ENCODE measurements at regions not wholly inside any gene's neighbourhood (a gene's known extent, or its start where the extent isn't known, plus 50 kb on each side); places are given as distances from the start of the nearest gene placed in this dataset.
"Not testable (repeated sequence)": the region's sequence is repeated elsewhere in the genome, so short reads cannot be mapped to it uniquely, and the experiment has no call there.

DNA sequence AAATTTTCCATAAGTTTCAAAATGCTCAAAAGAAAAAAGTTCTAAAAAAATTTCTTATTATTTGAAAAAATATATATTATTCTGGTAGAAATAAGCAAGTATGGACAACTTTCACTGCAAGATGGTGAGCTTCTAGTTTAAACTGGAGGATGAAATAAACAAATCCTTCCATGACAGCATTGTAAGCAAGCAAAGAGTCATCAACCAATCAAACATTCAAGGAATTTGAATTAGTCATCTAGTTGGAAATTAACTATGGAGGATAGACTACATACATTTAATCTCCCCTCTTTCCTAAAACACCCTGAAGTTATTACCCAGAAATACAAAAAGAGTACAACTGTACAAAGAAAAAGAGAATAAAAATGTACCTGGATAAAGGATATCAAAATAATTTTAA lies 51.0 kb upstream of the IRX5 start:
- DNase-seq (ENCODE audit: unreplicated experiment), result no peak
- ChIA-PET CTCF (no interaction called here), POLR2A (no interaction called here)
- no peaks in the 10 kb centered on the region for H3K4me1 Mint-ChIP-seq (ENCODE audit: insufficient read depth, unreplicated experiment)
- no TSS peak for BruUV-seq (replicated peaks)
- H3K4me3 Mint-ChIP-seq (ENCODE audit: unreplicated experiment), result no peak overlapping the region
- H3K27me3 Mint-ChIP-seq (ENCODE audit: insufficient read depth, unreplicated experiment), result no peaks in the 10 kb centered on the region
- peaks cover 14% of the 10 kb centered on the region for H3K9me3 Mint-ChIP-seq (ENCODE audit: unreplicated experiment)
- no peak for TF ChIP-seq CTCF (IDR thresholded peaks at IDR 0.05; ENCODE audit: unreplicated experiment)
- no peaks in the 10 kb centered on the region for H3K36me3 Mint-ChIP-seq (ENCODE audit: insufficient read depth, unreplicated experiment)
- intact Hi-C loops (cut with micrococcal nuclease), result no loop called here
- H3K27ac Mint-ChIP-seq (ENCODE audit: low read depth, unreplicated experiment), result no peak overlapping the region

- no peaks in the 10 kb centered on the region for H3K36me3 Mint-ChIP-seq (ENCODE audit: insufficient read depth, unreplicated experiment)
- no TSS peak for BruUV-seq (replicated peaks)
- H3K4me3 Mint-ChIP-seq (ENCODE audit: unreplicated experiment), result no peak overlapping the region
- intact Hi-C loops (cut with micrococcal nuclease), result no loop called here
- no peak for DNase-seq (ENCODE audit: unreplicated experiment)
- POLR2A ChIA-PET, result no interaction called here
- no peak for TF ChIP-seq CTCF (IDR thresholded peaks at IDR 0.05; ENCODE audit: unreplicated experiment)
- no peak overlapping the region for H3K27ac Mint-ChIP-seq (ENCODE audit: low read depth, unreplicated experiment)
- no peaks in the 10 kb centered on the region for H3K4me1 Mint-ChIP-seq (ENCODE audit: insufficient read depth, unreplicated experiment)
- H3K27me3 Mint-ChIP-seq (ENCODE audit: insufficient read depth, unreplicated experiment), result no peaks in the 10 kb centered on the region
- peaks cover 6% of the 10 kb centered on the region for H3K9me3 Mint-ChIP-seq (ENCODE audit: unreplicated experiment)
- CTCF ChIA-PET, result no interaction called here
These were observed 52.4 kb upstream of the IRX5 start for GRCh38 chr16:54878301-54878700.

DNA sequence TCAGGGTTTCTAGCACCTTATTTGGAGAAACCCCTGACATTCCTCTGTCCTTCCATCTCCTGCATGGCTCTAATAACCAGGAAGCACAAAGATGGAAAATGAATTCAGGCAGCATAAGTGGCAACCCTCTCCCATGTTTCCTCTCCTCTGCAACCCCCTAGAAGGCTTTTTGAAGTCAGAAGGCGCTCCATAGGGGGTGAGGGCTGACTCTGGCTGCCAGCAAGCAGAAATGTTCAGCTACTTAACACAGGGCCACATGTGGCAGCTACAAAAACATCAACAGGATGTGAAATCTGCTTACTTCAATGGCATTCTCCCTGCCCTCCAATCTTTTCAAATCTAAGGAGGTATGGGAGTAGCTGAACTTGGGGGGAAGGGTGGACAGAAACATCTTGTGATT lies 55.2 kb upstream of the IRX5 start:
- TF ChIP-seq CTCF (IDR thresholded peaks at IDR 0.05; ENCODE audit: unreplicated experiment), result no peak
- Mint-ChIP-seq H3K4me3 (ENCODE audit: unreplicated experiment) (no peak overlapping the region), H3K27me3 (ENCODE audit: insufficient read depth, unreplicated experiment) (no peaks in the 10 kb centered on the region), H3K4me1 (ENCODE audit: insufficient read depth, unreplicated experiment) (no peaks in the 10 kb centered on the region), H3K27ac (ENCODE audit: low read depth, unreplicated experiment) (no peak overlapping the region), H3K36me3 (ENCODE audit: insufficient read depth, unreplicated experiment) (no peaks in the 10 kb centered on the region), H3K9me3 (ENCODE audit: unreplicated experiment) (no peaks in the 10 kb centered on the region)
- POLR2A ChIA-PET, result no interaction called here
- intact Hi-C loops (cut with micrococcal nuclease), result no loop called here
- no peak for DNase-seq (ENCODE audit: unreplicated experiment)
- BruUV-seq (replicated peaks), result no TSS peak
- CTCF ChIA-PET, result no interaction called here

GRCh38 chr16:54873716-54874373 lies 56.8 kb upstream of the IRX5 start:
- not testable (repeated sequence) for DNase-seq (ENCODE audit: unreplicated experiment)
- CTCF ChIA-PET, result interaction anchor here (1.0 kb wide), 1 partner anchor 223 kb away, joined by 4 read pairs; no protein-coding TSS in a partner anchor

More at GRCh38 chr16:54873716-54874373, 56.8 kb upstream of the IRX5 start:
- H3K27ac Mint-ChIP-seq (ENCODE audit: low read depth, unreplicated experiment); intact Hi-C loops (cut with micrococcal nuclease); H3K36me3 Mint-ChIP-seq (ENCODE audit: insufficient read depth, unreplicated experiment); H3K27me3 Mint-ChIP-seq (ENCODE audit: insufficient read depth, unreplicated experiment); BruUV-seq (replicated peaks); H3K4me3 Mint-ChIP-seq (ENCODE audit: unreplicated experiment); H3K4me1 Mint-ChIP-seq (ENCODE audit: insufficient read depth, unreplicated experiment); H3K9me3 Mint-ChIP-seq (ENCODE audit: unreplicated experiment): not testable (repeated sequence)
- POLR2A ChIA-PET, result interaction anchor here (0.9 kb wide), 1 partner anchor 222 kb away, joined by 3 read pairs; no protein-coding TSS in a partner anchor
